ENCODE measurements at regions not wholly inside any gene's neighbourhood (a gene's known extent, or its start where the extent isn't known, plus 50 kb on each side); places are given as distances from the start of the nearest gene placed in this dataset.

GRCh38 chr18:64720781-64721464, 572.0 kb upstream of the LINC00305 start:
- Histone ChIP-seq H3K36me3 (ENCODE audit: low read depth) (no peaks in the 10 kb centered on the region), H2AFZ (no peak overlapping the region), H3K9me2 (ENCODE audit: insufficient read depth) (no peaks in the 10 kb centered on the region), H3K4me2 (ENCODE audit: unreplicated experiment) (no peak overlapping the region), H3K4me1 (ENCODE audit: insufficient read depth) (no peaks in the 10 kb centered on the region), H3K9ac (no peak overlapping the region), H3F3A (ENCODE audit: insufficient read depth) (no peaks in the 10 kb centered on the region), H4K20me1 (ENCODE audit: insufficient read depth) (no peaks in the 10 kb centered on the region), H3K9me3 (ENCODE audit: low read depth) (no peaks in the 10 kb centered on the region), H3K27me3 (replicated peaks; ENCODE audit: insufficient read depth) (no peaks in the 10 kb centered on the region), H3K79me2 (ENCODE audit: insufficient read depth) (no peaks in the 10 kb centered on the region), H3K27ac (no peak overlapping the region), H3K4me3 (no peak overlapping the region)
- TF ChIP-seq EZH2 (IDR thresholded peaks at IDR 0.05; ENCODE audit: insufficient read depth, poor library complexity, severe bottlenecking): no peak
- no peak for TF ChIP-seq EZH2phosphoT487 (IDR thresholded peaks at IDR 0.05; ENCODE audit: insufficient read depth, low read depth)
- in situ Hi-C loops (cut with MboI): no loop called here
- no peak for DNase-seq
- WGBS, 2 experiments (ENCODE audit: low coverage in 1 of 2, low lambda C conversion rate in 2 of 2, missing lambda C conversion rate in 2 of 2): 27 to 29% methylated on average over 19 of the region's 19 CpGs

GRCh38 chr18:64718808-64719207, 569.9 kb upstream of the LINC00305 start:
- Histone ChIP-seq H4K20me1 (ENCODE audit: insufficient read depth) (no peaks in the 10 kb centered on the region), H3K9me3 (ENCODE audit: low read depth) (no peaks in the 10 kb centered on the region), H3K27me3 (replicated peaks; ENCODE audit: insufficient read depth) (no peaks in the 10 kb centered on the region), H3K4me1 (ENCODE audit: insufficient read depth) (no peaks in the 10 kb centered on the region), H2AFZ (no peak overlapping the region), H3K27ac (no peak overlapping the region), H3K4me2 (ENCODE audit: unreplicated experiment) (no peak overlapping the region), H3K4me3 (no peak overlapping the region), H3K9ac (no peak overlapping the region), H3F3A (ENCODE audit: insufficient read depth) (no peaks in the 10 kb centered on the region), H3K9me2 (ENCODE audit: insufficient read depth) (no peaks in the 10 kb centered on the region), H3K79me2 (ENCODE audit: insufficient read depth) (no peaks in the 10 kb centered on the region), H3K36me3 (ENCODE audit: low read depth) (no peaks in the 10 kb centered on the region)
- TF ChIP-seq EZH2phosphoT487 (IDR thresholded peaks at IDR 0.05; ENCODE audit: insufficient read depth, low read depth) (no peak), EZH2 (IDR thresholded peaks at IDR 0.05; ENCODE audit: insufficient read depth, poor library complexity, severe bottlenecking) (no peak)
- no peak for DNase-seq
- 0 to 3% methylated on average over 3 to 6 of the region's 6 CpGs for WGBS, 2 experiments (ENCODE audit: low coverage in 1 of 2, low lambda C conversion rate in 2 of 2, missing lambda C conversion rate in 2 of 2)
- in situ Hi-C loops (cut with MboI): no loop called here

DNA sequence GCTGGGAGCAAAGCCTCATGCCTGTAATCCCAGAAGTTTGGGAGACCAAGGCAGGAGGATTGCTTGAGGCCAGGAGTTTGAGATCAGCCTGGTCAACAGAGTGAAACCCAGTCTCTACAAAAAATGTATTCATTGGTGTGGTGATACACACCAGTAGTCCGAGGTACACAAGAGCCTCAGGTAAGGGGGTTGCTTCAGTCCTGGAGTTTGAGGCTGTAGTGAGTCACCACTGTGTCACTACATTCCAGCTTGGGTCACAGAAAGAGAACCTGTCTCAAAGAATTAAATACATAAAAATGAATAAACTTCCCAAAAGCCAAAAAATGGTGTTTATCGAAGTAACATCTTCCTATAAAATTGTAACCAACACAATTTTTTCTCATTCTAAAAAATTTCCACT, 568.1 kb upstream of the LINC00305 start:
- no peaks in the 10 kb centered on the region for H3K9me2 ChIP-seq (ENCODE audit: insufficient read depth)
- DNase-seq: no peak
- H3K4me1 ChIP-seq (ENCODE audit: insufficient read depth): no peaks in the 10 kb centered on the region
- no peak overlapping the region for H2AFZ ChIP-seq
- 25 to 33% methylated on average over 2 of the region's 2 CpGs for WGBS, 2 experiments (ENCODE audit: low coverage in 1 of 2, low lambda C conversion rate in 2 of 2, missing lambda C conversion rate in 2 of 2)
- no peak for TF ChIP-seq EZH2phosphoT487 (IDR thresholded peaks at IDR 0.05; ENCODE audit: insufficient read depth, low read depth)
- no peak for TF ChIP-seq EZH2 (IDR thresholded peaks at IDR 0.05; ENCODE audit: insufficient read depth, poor library complexity, severe bottlenecking)
- no peaks in the 10 kb centered on the region for H3K27me3 ChIP-seq (replicated peaks; ENCODE audit: insufficient read depth)
- H3K4me2 ChIP-seq (ENCODE audit: unreplicated experiment): no peak overlapping the region
- H3K4me3 ChIP-seq: no peak overlapping the region
- H3K27ac ChIP-seq: no peak overlapping the region
- H3K9me3 ChIP-seq (ENCODE audit: low read depth): no peaks in the 10 kb centered on the region
- H3F3A ChIP-seq (ENCODE audit: insufficient read depth): no peaks in the 10 kb centered on the region
- H3K36me3 ChIP-seq (ENCODE audit: low read depth): no peaks in the 10 kb centered on the region
- H3K9ac ChIP-seq: no peak overlapping the region
- no peaks in the 10 kb centered on the region for H3K79me2 ChIP-seq (ENCODE audit: insufficient read depth)
- H4K20me1 ChIP-seq (ENCODE audit: insufficient read depth): no peaks in the 10 kb centered on the region
- in situ Hi-C loops (cut with MboI): no loop called here

GRCh38 chr18:64714086-64714485, 565.2 kb upstream of the LINC00305 start:
- Histone ChIP-seq H3K9me2 (ENCODE audit: insufficient read depth) (no peaks in the 10 kb centered on the region), H3K9me3 (ENCODE audit: low read depth) (no peaks in the 10 kb centered on the region), H2AFZ (no peak overlapping the region), H3K4me2 (ENCODE audit: unreplicated experiment) (no peak overlapping the region), H3K4me1 (ENCODE audit: insufficient read depth) (no peaks in the 10 kb centered on the region), H3F3A (ENCODE audit: insufficient read depth) (no peaks in the 10 kb centered on the region), H4K20me1 (ENCODE audit: insufficient read depth) (no peaks in the 10 kb centered on the region), H3K27ac (no peak overlapping the region), H3K79me2 (ENCODE audit: insufficient read depth) (no peaks in the 10 kb centered on the region), H3K9ac (no peak overlapping the region), H3K36me3 (ENCODE audit: low read depth) (no peaks in the 10 kb centered on the region), H3K4me3 (no peak overlapping the region), H3K27me3 (replicated peaks; ENCODE audit: insufficient read depth) (no peaks in the 10 kb centered on the region)
- TF ChIP-seq EZH2 (IDR thresholded peaks at IDR 0.05; ENCODE audit: insufficient read depth, poor library complexity, severe bottlenecking) (no peak), EZH2phosphoT487 (IDR thresholded peaks at IDR 0.05; ENCODE audit: insufficient read depth, low read depth) (no peak)
- DNase-seq: no peak
- in situ Hi-C loops (cut with MboI): no loop called here

GRCh38 chr18:64713284-64713683, 564.4 kb upstream of the LINC00305 start:
- no peak for TF ChIP-seq EZH2phosphoT487 (IDR thresholded peaks at IDR 0.05; ENCODE audit: insufficient read depth, low read depth)
- TF ChIP-seq EZH2 (IDR thresholded peaks at IDR 0.05; ENCODE audit: insufficient read depth, poor library complexity, severe bottlenecking): no peak
- Histone ChIP-seq H3F3A (ENCODE audit: insufficient read depth) (no peaks in the 10 kb centered on the region), H3K4me2 (ENCODE audit: unreplicated experiment) (no peak overlapping the region), H3K36me3 (ENCODE audit: low read depth) (no peaks in the 10 kb centered on the region), H3K4me3 (no peak overlapping the region), H3K4me1 (ENCODE audit: insufficient read depth) (no peaks in the 10 kb centered on the region), H3K9me3 (ENCODE audit: low read depth) (no peaks in the 10 kb centered on the region), H3K9me2 (ENCODE audit: insufficient read depth) (no peaks in the 10 kb centered on the region), H3K79me2 (ENCODE audit: insufficient read depth) (no peaks in the 10 kb centered on the region), H3K27ac (no peak overlapping the region), H3K9ac (no peak overlapping the region), H4K20me1 (ENCODE audit: insufficient read depth) (no peaks in the 10 kb centered on the region), H2AFZ (no peak overlapping the region), H3K27me3 (replicated peaks; ENCODE audit: insufficient read depth) (no peaks in the 10 kb centered on the region)
- 33 to 39% methylated on average over 2 of the region's 2 CpGs for WGBS, 2 experiments (ENCODE audit: low coverage in 1 of 2, low lambda C conversion rate in 2 of 2, missing lambda C conversion rate in 2 of 2)
- in situ Hi-C loops (cut with MboI): no loop called here
- DNase-seq: no peak

All from GM23248 (cell line).